ENCODE measurements at regions not wholly inside any gene's neighbourhood (a gene's known extent, or its start where the extent isn't known, plus 50 kb on each side); places are given as distances from the start of the nearest gene placed in this dataset.

- no peak for DNase-seq
- no peak for TF ChIP-seq POLR2A (IDR thresholded peaks at IDR 0.05)
- TF ChIP-seq, protein P1, sequence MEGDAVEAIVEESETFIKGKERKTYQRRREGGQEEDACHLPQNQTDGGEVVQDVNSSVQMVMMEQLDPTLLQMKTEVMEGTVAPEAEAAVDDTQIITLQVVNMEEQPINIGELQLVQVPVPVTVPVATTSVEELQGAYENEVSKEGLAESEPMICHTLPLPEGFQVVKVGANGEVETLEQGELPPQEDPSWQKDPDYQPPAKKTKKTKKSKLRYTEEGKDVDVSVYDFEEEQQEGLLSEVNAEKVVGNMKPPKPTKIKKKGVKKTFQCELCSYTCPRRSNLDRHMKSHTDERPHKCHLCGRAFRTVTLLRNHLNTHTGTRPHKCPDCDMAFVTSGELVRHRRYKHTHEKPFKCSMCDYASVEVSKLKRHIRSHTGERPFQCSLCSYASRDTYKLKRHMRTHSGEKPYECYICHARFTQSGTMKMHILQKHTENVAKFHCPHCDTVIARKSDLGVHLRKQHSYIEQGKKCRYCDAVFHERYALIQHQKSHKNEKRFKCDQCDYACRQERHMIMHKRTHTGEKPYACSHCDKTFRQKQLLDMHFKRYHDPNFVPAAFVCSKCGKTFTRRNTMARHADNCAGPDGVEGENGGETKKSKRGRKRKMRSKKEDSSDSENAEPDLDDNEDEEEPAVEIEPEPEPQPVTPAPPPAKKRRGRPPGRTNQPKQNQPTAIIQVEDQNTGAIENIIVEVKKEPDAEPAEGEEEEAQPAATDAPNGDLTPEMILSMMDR (IDR thresholded peaks at IDR 0.05): no peak
- TF ChIP-seq EP300 (IDR thresholded peaks at IDR 0.05): no peak
- H3K4me3 ChIP-seq: no peak overlapping the region
- no peaks in the 10 kb centered on the region for H3K27me3 ChIP-seq
- no peak overlapping the region for H3K27ac ChIP-seq
- no peaks in the 10 kb centered on the region for H3K9me3 ChIP-seq
- no peaks in the 10 kb centered on the region for H3K36me3 ChIP-seq
- no peaks in the 10 kb centered on the region for H3K4me1 ChIP-seq (ENCODE audit: insufficient read depth)
- intact Hi-C loops (cut with DNase I): no loop called here
- 52 to 65% (median 61%) methylated on average over 3 of the region's 3 CpGs for WGBS, 3 donors
These were observed 81.3 kb downstream of the PPP1R2C start for GRCh38 chrX:42696536-42697124.

DNA sequence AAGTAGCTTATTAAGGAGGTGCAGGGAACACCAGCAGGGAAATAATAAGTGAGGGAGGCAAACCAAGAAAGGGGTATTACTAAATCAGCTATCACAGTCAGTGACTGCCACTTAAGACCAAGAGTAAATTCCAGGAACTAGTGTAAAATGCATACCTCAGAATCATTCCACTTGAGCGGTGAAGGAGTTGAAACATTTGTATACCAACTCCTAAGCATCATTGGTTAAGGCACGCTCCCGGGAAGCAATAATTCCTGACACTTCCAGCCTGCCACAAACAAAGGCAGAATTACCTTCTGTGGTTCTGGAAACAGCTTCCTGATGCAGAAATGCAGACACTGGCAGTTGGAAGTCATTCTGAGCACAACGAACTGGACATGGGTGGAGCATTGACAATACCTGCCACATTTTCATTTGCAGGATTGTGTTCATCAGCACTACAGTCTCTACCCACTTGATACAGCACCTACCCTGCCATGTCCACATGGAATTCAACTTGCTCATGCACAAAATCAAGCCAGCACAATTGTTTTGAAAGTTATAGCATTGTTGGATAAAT lies 82.1 kb downstream of the PPP1R2C start:
- intact Hi-C loops (cut with DNase I): no loop called here
- no peaks in the 10 kb centered on the region for H3K27me3 ChIP-seq
- no peaks in the 10 kb centered on the region for H3K9me3 ChIP-seq
- WGBS, 3 donors: 60 to 72% (median 60%) methylated on average over 4 of the region's 4 CpGs
- TF ChIP-seq, protein P1 (IDR thresholded peaks at IDR 0.05): no peak
- TF ChIP-seq EP300 (IDR thresholded peaks at IDR 0.05): no peak
- TF ChIP-seq POLR2A (IDR thresholded peaks at IDR 0.05): no peak
- H3K4me1 ChIP-seq (ENCODE audit: insufficient read depth): no peaks in the 10 kb centered on the region
- H3K36me3 ChIP-seq: no peaks in the 10 kb centered on the region
- no peak overlapping the region for H3K4me3 ChIP-seq
- no peak for DNase-seq
- no peak overlapping the region for H3K27ac ChIP-seq

GRCh38 chrX:42694260-42694815 lies 83.6 kb downstream of the PPP1R2C start:
- 52 to 73% (median 57%) methylated on average over 1 of the region's 1 CpG for WGBS, 3 donors
- TF ChIP-seq EP300 (IDR thresholded peaks at IDR 0.05): no peak
- TF ChIP-seq, protein P1 (IDR thresholded peaks at IDR 0.05): no peak
- no peak for TF ChIP-seq POLR2A (IDR thresholded peaks at IDR 0.05)
- no peak overlapping the region for H3K27ac ChIP-seq
- H3K4me1 ChIP-seq (ENCODE audit: insufficient read depth): no peaks in the 10 kb centered on the region
- no peak overlapping the region for H3K4me3 ChIP-seq
- no peak for DNase-seq
- no peaks in the 10 kb centered on the region for H3K27me3 ChIP-seq
- no peaks in the 10 kb centered on the region for H3K9me3 ChIP-seq
- H3K36me3 ChIP-seq: no peaks in the 10 kb centered on the region
- intact Hi-C loops (cut with DNase I): no loop called here

DNA sequence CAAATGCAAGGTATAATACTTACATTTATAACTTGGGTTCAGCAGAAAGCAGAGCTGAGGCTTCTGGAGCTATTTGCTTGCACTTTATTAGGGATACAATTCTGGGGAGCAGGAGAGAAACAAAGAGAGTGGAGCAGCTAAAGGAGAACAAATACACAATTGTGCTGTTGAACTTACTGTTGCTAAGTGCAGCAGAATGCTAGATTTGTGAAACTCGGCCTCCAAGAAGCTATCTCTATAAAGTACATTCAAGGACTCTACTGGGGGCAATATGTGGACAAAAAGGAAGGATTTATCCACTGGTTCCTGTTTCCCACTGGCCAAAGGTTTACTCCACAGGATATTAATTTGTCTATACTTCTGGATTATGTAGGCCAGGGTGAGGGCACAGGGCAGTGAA lies 86.8 kb downstream of the PPP1R2C start:
- H3K27me3 ChIP-seq: no peaks in the 10 kb centered on the region
- H3K9me3 ChIP-seq: no peaks in the 10 kb centered on the region
- H3K27ac ChIP-seq: no peak overlapping the region
- no peak for TF ChIP-seq EP300 (IDR thresholded peaks at IDR 0.05)
- no peak for TF ChIP-seq POLR2A (IDR thresholded peaks at IDR 0.05)
- TF ChIP-seq, protein P1 (IDR thresholded peaks at IDR 0.05): no peak
- no peak overlapping the region for H3K4me3 ChIP-seq
- DNase-seq: no peak
- no peaks in the 10 kb centered on the region for H3K36me3 ChIP-seq
- intact Hi-C loops (cut with DNase I): no loop called here
- 39 to 62% (median 46%) methylated on average over 1 of the region's 1 CpG for WGBS, 3 donors
- H3K4me1 ChIP-seq (ENCODE audit: insufficient read depth): no peaks in the 10 kb centered on the region
